GM19463 (cell line): ENCODE measurements at regions not wholly inside any gene's neighbourhood (a gene's known extent, or its start where the extent isn't known, plus 50 kb on each side); places are given as distances from the start of the nearest gene placed in this dataset.

Experiments used
- ATAC-seq: cut with Tn5 transposase; IDR thresholded peaks from one replicate; pipeline ENCODE4 v1.9.1; 2021; ENCODE audit warnings: mild to moderate bottlenecking, moderate library complexity; ENCODE audit not compliant: unreplicated experiment

DNA sequence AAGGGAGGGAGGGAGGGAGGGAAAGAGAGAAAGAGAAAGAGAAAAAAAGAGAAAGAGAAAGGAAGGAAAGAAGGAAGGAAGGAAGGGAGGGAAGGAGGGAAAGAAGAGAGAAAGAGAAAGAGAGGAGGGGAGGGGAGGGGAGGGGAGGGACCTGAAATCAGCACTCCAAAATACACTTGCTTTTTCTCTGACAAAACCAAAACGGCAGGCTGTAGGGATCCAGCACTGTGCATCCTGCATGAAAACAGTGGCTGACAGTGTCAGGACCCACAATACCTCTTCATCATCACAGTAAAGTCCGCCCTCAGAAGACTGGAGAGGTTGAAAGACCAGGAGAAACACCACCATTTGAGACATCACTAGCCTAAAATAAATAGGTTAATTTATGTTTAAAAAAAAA is 156.0 kb upstream of the SOD1 start:
- no peak for ATAC-seq

DNA sequence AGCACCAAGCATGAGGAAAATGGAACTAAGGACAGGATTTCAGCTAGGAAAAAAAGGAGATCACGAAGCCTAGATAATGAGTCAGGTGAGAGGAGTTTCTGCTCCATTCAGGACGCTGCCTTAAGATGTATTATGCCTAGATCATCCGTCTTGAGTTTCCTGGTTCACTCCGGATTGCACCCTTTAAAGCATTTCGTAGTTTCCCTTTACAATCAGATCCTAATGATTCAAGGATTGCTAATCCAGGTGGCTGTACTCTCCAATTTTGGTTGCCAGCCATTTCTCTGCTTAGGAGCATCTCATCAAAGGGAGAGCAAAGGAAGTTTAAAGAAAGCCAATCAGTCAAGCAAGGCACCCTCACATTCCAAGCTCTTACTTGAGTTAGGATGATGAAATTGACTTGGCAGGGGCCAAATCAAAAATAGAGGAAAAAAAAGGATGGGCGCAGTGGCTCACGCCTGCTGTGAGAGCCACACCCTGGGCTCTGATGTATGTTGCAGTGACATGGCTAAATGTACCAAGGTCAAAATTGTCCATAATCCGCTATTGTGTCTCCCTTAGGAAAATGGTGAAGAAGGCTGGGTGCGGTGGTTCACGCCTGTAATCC is 156.9 kb upstream of the SOD1 start:
- ATAC-seq: no peak

DNA sequence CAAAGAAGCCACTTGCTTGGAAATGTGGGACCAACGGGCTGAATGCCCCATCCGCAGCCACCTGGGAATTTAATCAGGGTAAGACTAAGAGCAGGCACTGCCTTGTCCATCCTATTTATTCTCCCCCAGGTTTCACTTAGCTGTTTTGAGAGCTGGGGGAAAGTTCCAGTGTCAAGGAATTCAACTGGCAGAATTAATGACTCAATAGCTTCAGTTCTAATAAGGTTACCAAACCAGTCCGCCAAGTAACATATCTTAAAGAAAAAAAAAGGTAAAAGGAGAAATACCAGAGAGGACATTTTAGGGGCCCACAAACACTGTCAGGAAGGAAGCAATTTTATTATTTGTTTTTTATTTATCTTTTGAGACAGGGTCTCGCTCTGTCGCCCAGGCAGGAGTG is 157.6 kb upstream of the SOD1 start:
- no peak for ATAC-seq

DNA sequence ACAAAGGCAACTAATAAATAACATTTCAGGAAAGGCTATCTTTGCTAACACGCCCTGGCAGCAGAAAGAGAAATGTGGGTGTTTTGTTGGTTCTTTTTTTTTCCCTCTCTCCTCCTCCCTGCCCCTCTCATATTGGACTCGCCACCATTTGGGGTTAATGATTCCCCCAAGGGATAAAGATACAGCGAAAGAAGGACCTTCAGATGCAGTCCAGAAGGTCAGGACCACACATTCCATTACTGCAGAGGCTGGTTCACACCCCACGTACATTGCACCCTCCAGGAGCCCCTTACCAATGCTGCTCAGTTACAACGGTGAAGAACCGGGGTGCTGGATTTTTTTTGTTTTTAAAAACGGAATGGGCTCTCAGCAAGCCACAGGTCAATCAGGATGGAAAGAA is 156.9 kb upstream of the TIAM1 start:
- ATAC-seq: no peak

DNA sequence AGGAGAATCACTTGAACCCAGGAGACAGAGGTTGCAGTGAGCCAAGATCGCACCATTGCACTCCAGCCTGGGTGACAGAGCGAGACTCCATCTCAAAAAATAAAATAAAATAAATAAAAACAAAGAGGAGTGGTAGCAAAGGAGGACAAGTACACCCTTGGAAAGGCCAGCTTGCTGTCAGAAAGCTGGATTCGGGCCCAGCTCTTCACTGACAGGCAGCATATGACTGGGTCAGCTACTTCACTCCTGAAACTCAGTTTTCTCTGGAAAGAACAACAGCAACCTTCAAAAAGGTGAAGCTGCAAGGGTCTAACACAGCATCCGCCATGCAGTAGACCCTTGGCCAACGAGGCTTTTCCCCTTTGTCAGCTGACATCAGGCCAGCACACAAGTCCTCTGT is 156.0 kb upstream of the TIAM1 start:
- no peak for ATAC-seq

DNA sequence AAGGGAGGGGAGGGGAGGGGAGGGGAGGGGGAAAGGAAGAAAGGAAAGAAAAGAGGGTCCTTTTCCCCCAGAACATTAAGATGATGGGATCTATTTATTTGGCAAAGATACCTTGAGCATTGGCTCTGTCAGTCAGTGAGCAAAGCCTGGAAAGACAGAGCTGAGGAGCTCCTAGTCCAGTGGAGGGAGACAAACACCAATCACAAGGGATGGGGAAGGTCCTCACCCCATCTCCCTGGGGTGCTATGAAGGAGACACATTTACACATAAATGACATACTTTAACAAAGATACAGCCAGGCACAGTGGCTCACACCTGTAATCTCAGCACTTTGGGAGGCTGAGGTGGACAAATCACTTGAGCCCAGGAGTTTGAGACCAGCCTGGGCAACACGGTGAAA is 154.9 kb upstream of the TIAM1 start:
- no peak for ATAC-seq

DNA sequence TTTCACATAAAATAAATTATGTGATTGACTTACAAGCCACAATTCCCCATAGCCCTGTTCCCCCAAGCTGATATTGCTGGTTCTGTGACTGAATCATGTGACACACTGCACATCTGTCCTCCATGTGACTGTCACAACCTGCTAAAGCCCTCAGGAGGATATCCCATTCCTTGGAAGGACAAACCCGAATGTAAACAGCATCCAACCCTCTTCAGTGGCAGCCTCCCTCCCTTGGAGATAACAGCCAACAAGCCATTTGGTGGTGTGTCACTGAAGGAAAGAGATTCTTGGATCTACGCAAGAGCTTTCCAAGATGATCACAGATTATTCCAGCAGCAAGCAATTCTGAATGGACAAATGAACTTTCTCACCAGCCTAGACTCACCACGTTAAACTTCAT is 153.9 kb upstream of the TIAM1 start:
- no peak for ATAC-seq

DNA sequence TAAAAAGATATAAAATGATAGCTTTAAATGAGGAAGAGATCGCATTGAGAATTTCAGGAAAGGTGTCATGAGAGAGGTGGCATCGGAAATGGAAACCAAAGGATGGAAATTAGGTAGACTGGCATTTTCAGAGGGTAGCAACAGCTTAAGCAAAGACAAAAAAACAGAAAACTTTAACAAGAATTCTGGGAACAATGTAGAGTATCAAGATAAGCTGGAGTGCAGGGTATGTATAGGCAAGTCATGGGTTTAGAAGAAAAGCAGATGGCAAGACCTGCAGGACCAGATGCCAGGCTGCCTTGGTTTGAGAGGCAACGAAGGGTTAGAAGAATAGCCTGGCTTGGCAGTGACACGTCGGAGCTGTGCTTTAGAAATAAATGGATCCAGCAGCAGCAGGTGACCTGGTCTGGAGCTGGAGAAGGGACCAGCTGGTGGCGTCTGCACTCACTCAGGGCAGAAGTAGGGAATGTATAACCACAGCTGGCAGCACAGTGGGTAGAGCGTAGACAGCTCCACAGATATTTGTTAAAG is 149.4 kb upstream of the TIAM1 start:
- ATAC-seq: no peak

DNA sequence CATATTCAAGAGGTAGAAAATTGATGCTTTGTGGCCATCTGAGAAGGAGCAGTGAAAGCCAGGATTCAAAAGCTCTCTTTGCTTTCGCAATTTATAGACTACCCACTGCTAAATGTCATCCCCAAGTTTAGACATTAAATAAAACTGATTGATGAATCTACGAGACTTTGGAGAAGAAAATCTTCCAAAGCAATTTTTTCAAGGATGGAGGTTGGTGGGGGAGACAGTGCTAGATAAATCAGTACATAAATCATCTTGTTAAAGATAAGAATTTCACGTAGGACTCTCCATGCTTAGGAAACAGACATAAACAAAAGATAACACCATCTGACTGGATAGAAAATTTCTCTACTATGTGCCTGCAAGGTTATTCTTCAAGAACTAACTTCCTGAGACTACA is 147.6 kb upstream of the TIAM1 start:
- ATAC-seq: no peak

DNA sequence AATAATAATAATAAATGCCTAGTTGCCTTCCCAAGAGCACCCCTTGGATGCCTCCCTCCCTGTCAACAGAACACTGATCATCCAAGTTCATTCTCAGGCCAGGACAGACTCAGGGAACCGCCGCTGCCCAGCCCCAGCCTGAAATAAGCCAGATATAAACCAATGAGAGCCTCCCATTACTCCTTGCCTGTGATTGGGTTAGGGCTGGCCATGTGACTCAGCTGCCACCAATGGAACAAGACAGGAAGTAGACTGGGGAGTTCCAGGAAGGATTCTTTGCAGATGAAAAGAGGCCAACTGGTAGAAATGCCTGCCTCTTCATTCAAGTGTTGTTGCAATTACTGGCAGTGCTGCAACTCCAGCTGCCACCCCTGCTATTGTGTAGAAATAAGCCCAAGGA is 146.4 kb upstream of the TIAM1 start:
- no peak for ATAC-seq

DNA sequence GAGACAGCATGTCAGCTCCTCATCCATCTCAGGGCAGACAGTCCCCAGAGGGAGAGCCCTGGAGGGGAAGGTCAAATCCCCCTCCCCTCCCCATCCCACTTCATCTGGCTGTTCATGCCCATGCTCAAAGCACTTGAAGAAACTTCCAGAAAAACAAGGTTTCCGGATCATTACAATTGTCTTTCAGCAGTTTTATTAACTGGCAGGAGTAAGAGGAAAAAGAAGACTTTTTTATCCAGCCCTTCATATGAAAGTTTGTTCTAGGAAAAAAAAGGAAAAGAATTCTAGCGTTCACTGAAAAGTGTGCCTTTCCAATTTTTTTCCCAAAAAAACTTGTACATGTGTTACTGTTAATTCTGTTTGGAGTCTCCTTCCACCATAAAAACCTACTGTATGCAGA is 145.7 kb upstream of the TIAM1 start:
- ATAC-seq: no peak

DNA sequence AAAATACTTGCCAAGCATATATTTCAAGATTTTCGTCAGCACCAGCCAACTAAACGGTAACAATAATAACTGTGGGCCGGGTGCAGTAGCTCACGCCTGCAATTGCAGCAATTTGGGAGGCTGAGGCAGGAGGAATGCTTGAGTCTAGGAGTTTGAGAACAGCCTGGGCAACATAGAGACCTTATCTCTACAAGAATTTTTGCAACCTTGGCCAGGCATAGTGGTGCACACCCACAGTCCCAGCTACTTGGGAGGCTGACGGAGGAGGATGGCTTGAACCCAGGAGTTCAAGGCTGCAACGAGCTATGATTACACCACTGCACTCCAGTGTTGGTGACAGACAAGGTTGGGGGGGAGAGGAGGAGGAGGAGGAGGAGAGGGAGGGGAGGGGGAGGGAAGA is 145.0 kb upstream of the TIAM1 start:
- ATAC-seq: no peak

DNA sequence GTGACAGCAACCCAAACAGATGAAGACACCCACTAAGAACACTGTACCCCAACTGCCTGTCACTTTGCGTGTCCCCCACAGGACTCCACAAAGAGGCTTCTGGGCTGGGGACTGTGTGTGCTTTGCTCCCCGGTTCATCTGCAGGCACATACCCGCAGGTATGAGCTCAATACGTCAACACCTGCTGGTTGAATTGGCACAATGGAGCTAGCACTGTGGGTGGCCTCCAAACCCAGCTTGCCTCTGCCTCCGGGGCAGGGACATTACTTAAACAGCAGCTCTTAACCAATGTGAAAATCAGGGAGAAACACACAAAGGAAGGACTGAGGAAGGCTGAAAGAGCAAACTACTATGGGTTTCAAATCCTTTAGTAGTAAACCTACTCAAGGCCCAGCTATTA is 140.2 kb upstream of the TIAM1 start:
- no peak for ATAC-seq

DNA sequence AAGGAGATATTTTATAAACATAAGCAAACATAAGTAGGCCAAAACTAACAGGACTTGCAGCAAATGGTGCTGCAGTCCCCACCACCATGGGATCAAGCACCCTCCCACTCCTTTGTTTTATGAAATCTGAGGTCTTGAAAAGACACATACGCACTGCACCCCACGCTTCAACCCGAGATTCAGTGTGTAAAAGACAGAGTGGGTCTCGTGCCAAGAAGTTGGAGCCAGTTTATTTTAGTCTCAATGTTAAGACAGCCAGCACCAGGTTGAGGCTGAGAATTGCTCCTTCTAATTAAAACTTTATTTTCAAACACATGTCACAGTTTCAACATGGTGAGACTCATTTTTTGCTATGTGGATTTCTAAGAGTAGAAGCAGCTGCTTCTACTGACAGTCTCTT is 139.1 kb upstream of the TIAM1 start:
- no peak for ATAC-seq

DNA sequence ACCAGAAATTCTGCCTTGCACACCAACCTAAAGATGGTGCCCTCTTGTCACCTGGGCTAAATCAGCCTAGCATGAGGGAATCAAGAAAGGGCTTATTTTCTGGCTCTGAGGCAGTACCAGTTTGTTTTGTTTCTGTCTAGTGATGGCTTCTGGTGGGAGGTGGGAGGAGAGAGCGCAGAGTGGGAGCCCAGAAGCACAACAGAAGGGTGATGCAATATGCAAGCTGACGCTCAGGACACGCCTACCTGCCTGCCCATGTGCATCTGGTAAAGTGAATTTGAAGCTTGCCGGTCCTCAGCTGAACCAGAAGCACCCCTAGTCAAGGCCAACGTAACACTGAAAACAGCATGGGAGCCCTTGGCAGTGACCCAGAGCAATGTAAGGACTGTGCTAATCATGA is 138.4 kb upstream of the TIAM1 start:
- ATAC-seq: no peak

DNA sequence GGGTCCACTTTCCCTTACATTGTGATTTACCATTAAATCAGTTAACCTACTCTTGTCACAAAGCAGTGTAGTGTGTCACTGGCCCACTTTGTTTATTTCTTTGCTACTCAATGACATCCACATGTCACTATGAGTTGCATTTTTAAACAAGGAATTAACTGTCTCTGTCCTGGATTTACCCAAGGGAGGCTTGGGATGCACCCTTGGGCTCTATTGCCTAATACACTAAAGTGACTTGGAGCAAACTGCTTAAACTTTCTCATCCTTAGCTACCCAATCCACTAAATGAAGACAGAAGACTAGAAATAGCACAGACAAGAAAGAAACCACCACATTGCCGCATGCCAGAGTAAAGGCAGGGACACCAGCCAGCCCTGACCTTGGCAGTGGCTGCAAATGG is 136.2 kb upstream of the TIAM1 start:
- ATAC-seq: no peak

DNA sequence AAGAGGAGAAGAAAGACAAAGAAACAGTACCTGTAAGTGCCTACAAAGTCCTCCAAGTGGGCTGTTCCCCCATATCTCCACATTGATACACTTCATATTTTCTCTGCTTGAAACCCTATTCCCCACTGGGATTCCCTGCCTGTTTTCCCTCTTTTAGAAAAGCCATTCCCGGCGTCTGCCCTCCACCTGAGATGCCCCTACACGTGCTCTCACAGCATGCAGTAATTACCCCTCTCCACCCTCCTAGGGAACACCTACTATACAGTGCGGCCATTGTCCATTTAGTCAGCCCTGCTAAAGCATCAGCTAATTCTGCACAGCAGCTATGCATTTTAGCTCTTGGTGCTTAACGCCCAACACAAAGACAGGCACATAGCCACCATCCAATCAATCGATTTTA is 135.7 kb upstream of the TIAM1 start:
- no peak for ATAC-seq

DNA sequence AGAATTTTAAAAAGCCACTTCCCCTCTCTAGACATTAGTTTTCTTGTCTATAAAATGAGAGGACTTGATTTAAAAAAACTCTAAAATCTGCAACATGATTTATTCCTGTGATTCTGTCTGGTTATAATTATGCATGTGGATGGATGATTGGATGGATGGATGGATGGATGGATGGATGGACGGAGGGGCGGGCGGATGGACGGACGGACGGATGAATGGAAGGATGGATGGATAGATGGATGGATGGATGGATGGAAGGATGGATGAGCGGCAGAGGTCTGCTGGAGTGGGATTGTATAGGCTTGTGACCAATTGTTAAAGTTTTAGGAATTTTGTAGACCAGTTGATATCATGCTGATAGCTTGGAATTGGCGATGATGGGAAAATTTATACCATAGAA is 135.2 kb upstream of the TIAM1 start:
- no peak for ATAC-seq

DNA sequence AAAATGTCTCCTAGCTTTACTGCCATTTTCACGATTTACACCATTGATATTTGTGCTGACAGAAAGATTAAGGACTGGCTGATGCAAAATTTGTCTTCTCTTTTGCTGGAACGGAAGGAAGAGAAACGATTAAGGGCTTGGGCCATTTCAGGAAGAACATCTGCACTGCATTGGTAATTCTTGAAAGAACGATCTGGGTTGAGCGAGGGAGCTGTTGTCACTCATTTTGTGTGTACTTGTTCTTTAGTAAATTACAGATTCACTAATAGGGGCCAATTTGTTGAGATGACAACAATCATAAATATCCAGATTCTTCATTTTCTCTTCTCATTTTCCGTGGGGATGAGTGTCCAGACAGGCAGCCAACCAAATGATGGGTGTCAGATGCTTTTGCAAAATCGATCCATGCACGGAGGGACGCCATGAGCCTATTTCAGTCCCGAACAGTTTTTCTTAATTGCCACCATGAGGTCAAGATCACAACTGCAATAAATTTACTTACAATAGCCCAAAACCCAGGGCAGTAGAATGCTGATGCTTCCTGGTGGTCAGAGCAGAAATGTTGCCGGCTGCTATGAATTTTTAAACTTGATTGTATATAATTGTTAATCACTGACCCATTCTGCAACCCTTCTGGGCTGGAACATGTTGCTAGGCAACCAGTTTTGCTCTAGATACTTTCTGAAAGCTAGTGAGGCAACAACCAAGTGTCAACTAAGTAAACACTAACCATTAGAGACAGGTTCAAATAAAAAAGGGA is 132.4 kb upstream of the TIAM1 start:
- no peak for ATAC-seq

DNA sequence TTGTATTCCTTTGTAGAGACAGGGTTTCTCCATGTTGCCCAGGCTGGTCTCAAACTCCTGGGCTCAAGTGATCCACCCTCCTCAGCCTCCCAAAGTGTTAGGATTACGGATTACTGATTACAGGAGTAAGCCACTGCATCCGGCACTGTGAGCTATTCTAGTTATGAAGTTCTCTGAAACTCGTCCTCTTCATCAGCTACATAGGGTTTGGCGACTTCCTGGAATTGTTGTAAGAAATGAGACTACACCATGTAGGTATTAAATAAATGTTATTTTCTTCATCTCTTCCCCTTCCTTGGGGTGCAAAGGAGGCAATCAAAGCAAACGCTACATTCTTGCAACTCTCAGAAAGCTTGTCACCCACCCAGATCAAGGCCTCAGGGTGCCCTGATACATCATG is 131.2 kb upstream of the TIAM1 start:
- ATAC-seq: no peak

DNA sequence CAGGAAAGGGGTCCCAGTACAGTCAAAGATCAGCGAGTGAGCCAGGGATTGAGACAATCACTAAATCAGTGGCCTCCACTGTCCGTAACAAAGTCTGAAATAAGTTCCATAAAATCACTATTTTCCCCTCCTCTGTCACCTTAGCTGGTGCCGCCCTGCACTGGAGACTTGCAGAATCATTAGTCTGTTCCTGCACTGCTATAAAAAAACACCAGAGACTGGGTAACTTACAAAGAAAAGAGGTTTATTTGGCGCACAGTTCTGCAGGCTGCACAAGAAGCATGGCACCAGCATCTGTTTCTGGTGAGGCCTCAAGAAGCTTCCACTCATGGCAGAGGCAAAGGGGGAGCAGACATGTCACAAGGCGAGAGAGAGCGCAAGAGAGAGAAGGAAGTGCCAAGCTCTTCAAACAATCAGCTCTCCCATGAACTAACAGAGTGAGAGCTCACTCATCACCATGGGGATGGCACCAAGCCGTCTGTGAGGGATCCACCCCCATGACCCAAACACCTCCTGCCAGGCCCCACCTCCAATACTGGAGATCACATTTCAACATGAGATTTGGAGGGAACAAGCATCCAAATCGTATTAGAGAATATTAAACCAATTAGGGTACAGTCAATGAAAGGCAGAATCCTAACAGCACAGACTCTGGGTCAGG is 129.8 kb upstream of the TIAM1 start:
- no peak for ATAC-seq

DNA sequence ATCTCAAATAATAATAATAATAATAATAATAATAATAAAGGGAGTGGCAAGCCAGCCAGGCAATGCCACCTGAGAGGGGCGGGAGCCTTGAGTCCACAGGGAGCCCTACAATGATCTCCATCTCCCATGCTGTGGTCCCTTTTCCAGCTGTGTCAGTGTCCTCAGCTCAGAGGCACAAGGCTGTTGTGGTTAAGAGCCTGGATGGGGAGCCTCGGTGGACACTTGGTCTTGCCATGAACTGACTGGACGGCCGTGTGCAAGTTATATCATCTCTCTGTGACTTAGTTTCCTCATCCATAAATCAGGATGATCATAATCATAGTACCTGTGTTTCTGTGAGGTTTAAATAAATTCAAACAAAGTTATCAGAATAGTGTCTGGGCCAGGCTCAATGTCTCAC is 127.8 kb upstream of the TIAM1 start:
- ATAC-seq: no peak
